Fibroblast of pulmonary artery (primary cell): ENCODE measurements at regions not wholly inside any gene's neighbourhood (a gene's known extent, or its start where the extent isn't known, plus 50 kb on each side); places are given as distances from the start of the nearest gene placed in this dataset.

ENCODE experiments used
- DNase-seq: peaks from one replicate; pipeline ENCODE4 v3.0.0-alpha.2; 2010; ENCODE audit warnings: low read depth
- H3K4me3 ChIP-seq: replicated peaks from 2 replicates; pipeline ENCODE4 v1.5.1; 2011; ENCODE audit warnings: low read depth, mild to moderate bottlenecking, control low read depth, low read length, moderate library complexity
- TF ChIP-seq, protein P1 (sequence below): IDR thresholded peaks from 2 replicates; pipeline ENCODE4 v1.5.1; 2011; ENCODE audit warnings: mild to moderate bottlenecking, control low read depth, low read length, inconsistent platforms; ENCODE audit errors: missing control alignments

DNA sequence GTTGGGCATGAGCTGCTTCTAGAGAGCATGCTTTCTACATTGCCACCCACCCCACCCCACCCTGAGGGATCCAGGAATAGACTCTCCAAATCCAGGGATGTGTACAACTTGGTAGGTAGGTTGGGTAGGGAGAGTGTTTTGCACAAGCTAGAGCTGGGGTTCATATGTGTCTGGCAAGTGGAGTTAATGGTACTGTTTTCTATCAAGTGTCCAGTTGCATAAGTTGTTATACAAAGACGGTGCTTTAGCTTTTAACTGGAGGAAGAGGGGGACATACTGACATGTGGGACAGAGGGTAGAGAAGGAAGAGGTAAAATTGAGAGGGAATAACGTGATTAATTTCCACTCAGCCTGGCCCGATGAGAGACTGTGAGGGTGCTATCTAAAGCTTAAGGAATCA is 51.0 kb upstream of the TNC start:
- TF ChIP-seq, protein P1, sequence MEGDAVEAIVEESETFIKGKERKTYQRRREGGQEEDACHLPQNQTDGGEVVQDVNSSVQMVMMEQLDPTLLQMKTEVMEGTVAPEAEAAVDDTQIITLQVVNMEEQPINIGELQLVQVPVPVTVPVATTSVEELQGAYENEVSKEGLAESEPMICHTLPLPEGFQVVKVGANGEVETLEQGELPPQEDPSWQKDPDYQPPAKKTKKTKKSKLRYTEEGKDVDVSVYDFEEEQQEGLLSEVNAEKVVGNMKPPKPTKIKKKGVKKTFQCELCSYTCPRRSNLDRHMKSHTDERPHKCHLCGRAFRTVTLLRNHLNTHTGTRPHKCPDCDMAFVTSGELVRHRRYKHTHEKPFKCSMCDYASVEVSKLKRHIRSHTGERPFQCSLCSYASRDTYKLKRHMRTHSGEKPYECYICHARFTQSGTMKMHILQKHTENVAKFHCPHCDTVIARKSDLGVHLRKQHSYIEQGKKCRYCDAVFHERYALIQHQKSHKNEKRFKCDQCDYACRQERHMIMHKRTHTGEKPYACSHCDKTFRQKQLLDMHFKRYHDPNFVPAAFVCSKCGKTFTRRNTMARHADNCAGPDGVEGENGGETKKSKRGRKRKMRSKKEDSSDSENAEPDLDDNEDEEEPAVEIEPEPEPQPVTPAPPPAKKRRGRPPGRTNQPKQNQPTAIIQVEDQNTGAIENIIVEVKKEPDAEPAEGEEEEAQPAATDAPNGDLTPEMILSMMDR, result no peak
- no peak for DNase-seq
- no peak overlapping the region for H3K4me3 ChIP-seq

DNA sequence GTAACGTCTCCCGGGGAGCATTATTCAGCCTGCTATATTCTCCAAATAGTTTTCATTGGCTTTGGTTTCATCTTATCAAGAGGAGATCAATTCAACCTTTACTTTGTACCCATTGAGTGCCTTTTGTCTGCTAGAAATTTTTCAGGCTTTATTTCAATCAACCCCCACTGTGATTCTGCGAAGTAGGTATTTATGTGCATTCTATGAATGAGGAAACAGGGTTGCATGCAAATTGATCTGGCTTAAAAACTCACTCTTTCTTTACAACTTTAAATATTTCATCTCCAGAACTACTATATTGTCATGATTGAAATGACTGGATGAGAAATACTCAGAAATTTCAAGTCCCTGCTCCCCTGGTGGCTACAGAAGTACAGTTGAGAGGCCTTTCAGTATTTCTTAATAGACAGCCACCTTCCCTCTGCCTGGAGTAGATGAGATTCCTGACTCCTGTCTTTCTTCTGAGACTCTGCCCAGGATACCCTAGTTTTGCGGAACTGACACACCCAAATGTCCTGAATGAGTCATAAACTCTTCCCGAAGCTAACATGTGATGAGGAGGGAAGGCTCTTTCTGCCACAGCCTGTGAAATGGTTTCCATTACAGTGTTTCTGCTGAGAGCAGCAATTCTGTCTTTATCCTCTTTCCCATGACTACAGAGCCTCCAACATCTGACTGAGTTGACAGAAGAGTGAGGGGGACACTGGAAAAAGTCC is 52.6 kb upstream of the TNC start:
- DNase-seq, result peak; percentile 40
- no peak overlapping the region for H3K4me3 ChIP-seq
- TF ChIP-seq, protein P1, result no peak

DNA sequence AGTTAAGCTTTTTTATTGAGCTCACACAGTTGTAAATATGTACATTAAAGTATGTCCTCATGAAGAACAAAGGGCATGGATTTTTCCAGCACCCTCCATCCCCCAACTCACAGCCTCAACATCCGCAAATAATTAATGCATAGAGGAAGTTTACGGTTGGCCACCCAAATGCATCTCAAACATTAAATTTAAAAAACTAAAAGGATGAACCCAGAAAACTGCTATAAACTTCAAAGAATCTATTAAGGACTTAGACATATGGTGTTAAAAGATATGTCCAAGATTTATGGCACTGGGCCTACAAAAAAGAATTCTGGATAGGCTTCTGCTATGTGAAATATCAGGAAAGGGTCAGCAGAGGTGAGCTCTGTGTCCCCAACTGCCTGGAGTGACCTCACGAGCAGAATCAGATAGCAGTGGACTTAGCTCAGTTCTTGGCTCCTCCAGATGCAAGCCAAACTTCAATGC is 54.0 kb upstream of the TNC start:
- TF ChIP-seq, protein P1, result no peak
- H3K4me3 ChIP-seq, result no peak overlapping the region
- no peak for DNase-seq

DNA sequence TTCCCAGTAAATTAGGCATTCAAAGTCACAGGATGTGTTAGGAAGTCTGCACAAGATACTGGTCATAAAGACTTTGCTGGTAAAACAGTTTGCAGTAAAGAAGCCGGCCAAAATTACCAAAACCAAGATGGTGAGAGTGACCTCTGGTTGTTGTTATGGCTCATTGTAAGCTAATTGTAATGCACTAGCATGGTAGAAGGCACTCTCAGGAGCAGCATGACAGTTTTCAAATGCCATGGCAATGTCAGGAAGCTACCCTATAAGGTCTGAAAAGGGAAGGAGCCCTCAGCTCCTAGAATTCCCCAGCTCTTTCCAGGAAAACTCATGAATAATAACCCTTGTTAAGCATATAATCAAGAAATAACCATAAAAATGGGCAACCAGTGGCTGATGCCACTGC is 64.3 kb upstream of the TNC start:
- TF ChIP-seq, protein P1, result no peak
- DNase-seq, result no peak
- H3K4me3 ChIP-seq, result no peak overlapping the region

DNA sequence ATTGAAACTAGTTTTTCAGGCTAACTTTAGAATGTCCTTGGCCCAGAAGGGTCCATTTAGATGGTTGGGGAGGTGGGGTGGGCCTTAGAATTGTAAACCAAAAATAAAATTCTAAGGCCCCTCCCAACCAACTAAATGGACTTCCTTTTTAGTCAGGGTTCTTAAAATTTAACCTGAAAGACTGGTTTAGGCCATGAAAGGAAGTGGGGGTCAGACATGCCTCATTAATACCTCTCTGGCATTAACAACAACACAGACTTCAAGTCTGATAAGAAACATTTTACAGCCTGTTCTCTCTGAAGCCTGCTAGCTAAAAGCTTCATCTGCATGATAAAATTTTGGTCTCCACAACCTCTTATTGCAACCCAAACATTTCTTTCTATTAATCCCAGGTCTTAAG is 65.5 kb upstream of the TNC start:
- DNase-seq, result no peak
- TF ChIP-seq, protein P1, result no peak

DNA sequence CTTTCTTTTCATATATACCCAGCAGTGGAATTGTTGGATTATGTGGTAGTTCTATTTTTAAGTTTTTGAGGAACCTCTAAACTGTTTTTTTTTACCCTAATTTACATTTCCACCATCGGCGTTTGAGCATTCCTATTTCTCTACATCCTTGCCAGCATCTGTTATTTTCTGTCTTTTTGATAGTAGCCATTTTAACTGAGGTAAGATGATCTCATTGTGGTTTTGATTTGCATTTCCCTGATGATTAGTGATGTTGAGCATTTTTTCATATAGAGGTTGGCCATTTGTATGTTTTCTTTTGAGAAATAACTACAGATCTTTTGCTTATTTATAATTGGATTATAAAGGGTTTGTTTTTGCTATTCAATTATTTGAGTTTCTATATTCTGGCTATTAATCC is 71.7 kb upstream of the TNC start:
- no peak overlapping the region for H3K4me3 ChIP-seq
- TF ChIP-seq, protein P1, result no peak
- DNase-seq, result no peak

More for the DNA sequence above, 65.5 kb upstream of the TNC start:
- no peak overlapping the region for H3K4me3 ChIP-seq

DNA sequence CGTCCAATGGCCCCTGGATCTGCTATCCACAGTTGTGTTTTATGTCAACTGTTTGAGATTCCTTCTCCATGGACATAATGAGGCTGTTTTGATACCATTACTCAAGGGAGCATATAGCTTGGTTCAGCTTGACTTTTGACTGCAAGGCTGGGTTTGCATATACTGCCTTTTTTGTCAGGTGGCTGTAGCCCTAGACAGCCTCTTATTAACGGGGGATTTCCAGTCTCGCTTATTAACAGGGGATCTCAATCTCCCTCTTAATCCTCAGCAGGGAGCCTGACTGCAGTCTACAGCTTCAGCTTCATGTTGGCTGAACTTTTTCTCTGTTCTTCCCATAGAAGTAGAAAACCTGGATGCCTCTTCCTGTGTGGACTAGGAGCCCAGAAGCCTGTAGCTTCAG is 73.7 kb upstream of the TNC start:
- TF ChIP-seq, protein P1, result no peak
- DNase-seq, result no peak
- H3K4me3 ChIP-seq, result no peak overlapping the region
